Esophagus squamous epithelium (tissue), 5 donors: ENCODE measurements at regions not wholly inside any gene's neighbourhood (a gene's known extent, or its start where the extent isn't known, plus 50 kb on each side); places are given as distances from the start of the nearest gene placed in this dataset.
"Not testable (repeated sequence)": the region's sequence is repeated elsewhere in the genome, so short reads cannot be mapped to it uniquely, and the experiment has no call there.

Experiments used
- DNase-seq: peaks from one replicate; lab custom pipeline; 2025; lab: John Stamatoyannopoulos, UW
- H3K27ac ChIP-seq, 4 donors: fragments of 200-600 bp; sonication (generic); one replicate each; pipeline ENCODE4 v1.5.1; 2016 to 2019; ENCODE audit warnings: mild to moderate bottlenecking in 1 of 4
- H3K27me3 ChIP-seq, 4 donors: fragments of 200-600 bp; sonication (generic); 1 replicate in 3 of 4; 2 replicates in 1 of 4; pipeline versions ENCODE4 v1.5.1 to v1.6.0; 2017 to 2021; ENCODE audit warnings: antibody characterized with exemption in 1 of 4
- H3K36me3 ChIP-seq, 3 donors: fragments of 200-600 bp; sonication (generic); one replicate each; pipeline ENCODE4 v1.5.1; 2016 to 2019
- H3K4me1 ChIP-seq, 3 donors: fragments of 200-600 bp; sonication (generic); one replicate each; pipeline ENCODE4 v1.5.1; 2017 to 2019
- H3K4me3 ChIP-seq, 4 donors: fragments of 200-600 bp; sonication (generic); 1 replicate in 3 of 4; 2 replicates in 1 of 4; pipeline ENCODE4 v1.5.1; 2016 to 2019; ENCODE audit warnings: mild to moderate bottlenecking in 2 of 4, moderate library complexity in 1 of 4
- H3K9me3 ChIP-seq, 3 donors: fragments of 200-600 bp; sonication (generic); one replicate each; pipeline ENCODE4 v1.5.1; 2016 to 2019
- CTCF ChIP-seq, 6 experiments: fragments of 450-650 bp in 4 of 6; fragments of 200-600 bp in 2 of 6; sonication (generic) in 2 of 6; IDR thresholded peaks; one replicate each; pipeline ENCODE4 v1.5.1; 2016 to 2019; ENCODE audit warnings: antibody characterized with exemption in 6 of 6, mild to moderate bottlenecking in 4 of 6, moderate library complexity in 4 of 6
- POLR2A ChIP-seq, 4 donors: fragments of 450-650 bp; IDR thresholded peaks; one replicate each; pipeline ENCODE4 v1.6.1; 2017; ENCODE audit warnings: antibody characterized with exemption in 4 of 4, mild to moderate bottlenecking in 4 of 4, moderate library complexity in 3 of 4
- WGBS, 2 donors: methylation state at CpG; one replicate each; pipeline ENCODE4 v1.1.5; 2018; 5-methylcytosine and 5-hydroxymethylcytosine counted together
- intact Hi-C: fragments of 100-400 bp; cut with DNase I; formaldehyde crosslinking; loops from one replicate; pipeline ENCODE4 v1.15.0; 2022
- donor health status: DM: yes; HTN: yes; CAD: no.

GRCh38 chr3:86378829-86379228 is 612.1 kb downstream of the VGLL3 start:
- H3K9me3 ChIP-seq: no peaks in the 10 kb centered on the region
- no peaks in the 10 kb centered on the region for H3K4me1 ChIP-seq
- TF ChIP-seq CTCF (IDR thresholded peaks at IDR 0.05) (no peak), POLR2A (IDR thresholded peaks at IDR 0.05) (no peak)
- H3K27ac ChIP-seq: no peak overlapping the region
- H3K4me3 ChIP-seq: no peak overlapping the region
- intact Hi-C loops: no loop called here
- no peaks in the 10 kb centered on the region for H3K27me3 ChIP-seq
- no peaks in the 10 kb centered on the region for H3K36me3 ChIP-seq
- no peak for DNase-seq
- 85 to 87% methylated on average over 2 of the region's 2 CpGs for WGBS, 2 donors

GRCh38 chr3:86335566-86335965 is 655.4 kb downstream of the VGLL3 start:
- DNase-seq, H3K4me3 ChIP-seq, H3K36me3 ChIP-seq, H3K9me3 ChIP-seq, H3K27ac ChIP-seq, H3K27me3 ChIP-seq, H3K4me1 ChIP-seq, intact Hi-C loops: not testable (repeated sequence)
- WGBS, 2 donors: 82 to 84% methylated on average over 6 of the region's 6 CpGs

- intact Hi-C loops: no loop called here
Observed at GRCh38 chr3:86333636-86334035, 657.3 kb downstream of the VGLL3 start.

GRCh38 chr3:86303935-86304334 is 687.0 kb downstream of the VGLL3 start:
- WGBS, 2 donors: 78 to 84% methylated on average over 1 of the region's 1 CpG
- H3K27me3 ChIP-seq: no peaks in the 10 kb centered on the region
- H3K4me3 ChIP-seq: no peak overlapping the region
- no peak for TF ChIP-seq POLR2A (IDR thresholded peaks at IDR 0.05)
- TF ChIP-seq CTCF (IDR thresholded peaks at IDR 0.05): no peak
- no peak overlapping the region for H3K27ac ChIP-seq
- no peaks in the 10 kb centered on the region for H3K36me3 ChIP-seq
- DNase-seq: no peak
- no peaks in the 10 kb centered on the region for H3K4me1 ChIP-seq
- H3K9me3 ChIP-seq: no peaks in the 10 kb centered on the region
- intact Hi-C loops: no loop called here

More at GRCh38 chr3:86333636-86334035, 657.3 kb downstream of the VGLL3 start:
- Histone ChIP-seq H3K9me3 (no peaks in the 10 kb centered on the region), H3K4me1 (no peaks in the 10 kb centered on the region), H3K4me3 (no peak overlapping the region), H3K27me3 (no peaks in the 10 kb centered on the region), H3K36me3 (no peaks in the 10 kb centered on the region), H3K27ac (no peak overlapping the region)
- 88 to 94% methylated on average over 3 of the region's 3 CpGs for WGBS, 2 donors
- DNase-seq: no peak
- TF ChIP-seq POLR2A (IDR thresholded peaks at IDR 0.05) (no peak), CTCF (IDR thresholded peaks at IDR 0.05) (no peak)

GRCh38 chr3:86282106-86282787 is 708.7 kb downstream of the VGLL3 start:
- DNase-seq: no peak
- H3K4me3 ChIP-seq: no peak overlapping the region

More at GRCh38 chr3:86282106-86282787, 708.7 kb downstream of the VGLL3 start:
- H3K36me3 ChIP-seq: no peaks in the 10 kb centered on the region
- TF ChIP-seq CTCF (IDR thresholded peaks at IDR 0.05) (no peak), POLR2A (IDR thresholded peaks at IDR 0.05) (no peak)
- H3K27ac ChIP-seq: no peak overlapping the region
- H3K9me3 ChIP-seq: peaks cover 0 to 8% (median 7%) of the 10 kb centered on the region in 3 donors
- intact Hi-C loops: no loop called here
- no peaks in the 10 kb centered on the region for H3K27me3 ChIP-seq
- whole genome bisulfite sequencing, 2 donors: 84 to 98% methylated on average over 4 to 11 of the region's 30 CpGs
- H3K4me1 ChIP-seq: no peaks in the 10 kb centered on the region
